Upper lobe of left lung (tissue), 6 donors: ENCODE measurements at regions not wholly inside any gene's neighbourhood (a gene's known extent, or its start where the extent isn't known, plus 50 kb on each side); places are given as distances from the start of the nearest gene placed in this dataset.
A peak's percentile ranks its signal among the peaks of the same experiment; 100 is the strongest.

Experiments used
- ATAC-seq, 2 donors: fragments of 200-7000 bp; cut with Tn5 transposase; one replicate each; pipeline ENCODE4 v1.9.1; 2022; ENCODE audit warnings: mild to moderate bottlenecking in 2 of 2, moderate library complexity in 2 of 2; ENCODE audit not compliant: low FRiP score in 2 of 2
- DNase-seq, 2 donors: peaks; one replicate each; pipeline ENCODE4 v3.0.0-alpha.2; 2019 to 2020
- H3K27ac ChIP-seq, 4 donors: fragments of 200-600 bp; sonication (generic); one replicate each; pipeline ENCODE4 v1.5.1; 2016 to 2019
- H3K27me3 ChIP-seq, 4 donors: fragments of 200-600 bp; sonication (generic); one replicate each; pipeline ENCODE4 v1.5.1; 2017 to 2019
- H3K36me3 ChIP-seq, 4 donors: fragments of 200-600 bp; sonication (generic); one replicate each; pipeline ENCODE4 v1.5.1; 2016 to 2019
- H3K4me1 ChIP-seq, 4 donors: fragments of 200-600 bp; sonication (generic); one replicate each; pipeline ENCODE4 v1.5.1; 2018 to 2019
- H3K4me3 ChIP-seq, 4 donors: fragments of 200-600 bp; sonication (generic); one replicate each; pipeline ENCODE4 v1.5.1; 2017 to 2019; ENCODE audit warnings: mild to moderate bottlenecking in 2 of 4, moderate library complexity in 1 of 4
- H3K9me3 ChIP-seq, 4 donors: fragments of 200-600 bp; sonication (generic); one replicate each; pipeline ENCODE4 v1.5.1; 2018 to 2019
- CTCF ChIP-seq, 6 experiments: fragments of 450-650 bp in 4 of 6; fragments of 200-600 bp in 2 of 6; sonication (generic) in 2 of 6; IDR thresholded peaks; one replicate each; pipeline ENCODE4 v1.5.1; 2016 to 2019; ENCODE audit warnings: antibody characterized with exemption in 6 of 6
- EP300 ChIP-seq, 4 donors: sonication (generic); formaldehyde crosslinking; IDR thresholded peaks; one replicate each; pipeline ENCODE4 v1.5.1; 2017; ENCODE audit warnings: antibody characterized with exemption in 4 of 4, control low read depth in 2 of 4
- POLR2A ChIP-seq, 4 donors: fragments of 450-650 bp; IDR thresholded peaks; one replicate each; pipeline ENCODE4 v1.5.1; 2016 to 2017; ENCODE audit warnings: antibody characterized with exemption in 4 of 4, mild to moderate bottlenecking in 2 of 4
- POLR2AphosphoS5 ChIP-seq, 2 donors: sonication (generic); formaldehyde crosslinking; IDR thresholded peaks; one replicate each; pipeline ENCODE4 v1.5.1; 2017; ENCODE audit warnings: antibody characterized with exemption in 2 of 2
- WGBS, 2 donors: methylation state at CpG; one replicate each; pipeline ENCODE4 v1.1.5; 2017 to 2018; 5-methylcytosine and 5-hydroxymethylcytosine counted together
- donor health status: DM: no; HTN: no; CAD: no; lungs with moderate emphysema.
- donor health status: DM: no; HTN: yes; CAD: no; lungs with severe emphysema.

DNA sequence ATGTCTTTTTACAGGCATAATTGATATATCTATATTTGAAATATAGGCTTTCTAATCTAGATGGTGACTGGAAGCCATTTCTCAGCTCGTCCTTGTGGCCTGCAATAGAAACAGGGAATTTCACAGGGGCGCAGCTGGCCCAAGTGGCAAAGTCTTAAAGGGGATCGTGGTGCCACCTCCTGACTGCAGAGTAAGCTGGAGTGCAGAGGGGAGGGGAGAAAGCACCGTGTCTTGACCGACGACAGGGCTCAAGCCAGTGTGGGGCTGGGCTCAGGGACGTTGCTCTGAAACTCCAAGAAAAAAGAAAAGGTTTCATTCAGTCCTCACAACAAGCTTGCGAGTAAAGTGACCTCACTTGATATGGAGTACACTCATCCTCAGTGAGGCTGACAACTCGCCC lies 255.1 kb downstream of the DCDC2C start:
- DNase-seq (no peak), ATAC-seq (no peak)
- no peaks in the 10 kb centered on the region for H3K9me3 ChIP-seq
- H3K36me3 ChIP-seq: no peaks in the 10 kb centered on the region
- WGBS, 2 donors: 77 to 78% methylated on average over 9 of the region's 9 CpGs
- no peaks in the 10 kb centered on the region for H3K27me3 ChIP-seq
- no peak overlapping the region for H3K27ac ChIP-seq
- H3K4me3 ChIP-seq: no peak overlapping the region
- no peaks in the 10 kb centered on the region for H3K4me1 ChIP-seq
- TF ChIP-seq EP300 (IDR thresholded peaks at IDR 0.05) (no peak), POLR2AphosphoS5 (IDR thresholded peaks at IDR 0.05) (no peak), POLR2A (IDR thresholded peaks at IDR 0.05) (no peak), CTCF (IDR thresholded peaks at IDR 0.05) (no peak)

DNA sequence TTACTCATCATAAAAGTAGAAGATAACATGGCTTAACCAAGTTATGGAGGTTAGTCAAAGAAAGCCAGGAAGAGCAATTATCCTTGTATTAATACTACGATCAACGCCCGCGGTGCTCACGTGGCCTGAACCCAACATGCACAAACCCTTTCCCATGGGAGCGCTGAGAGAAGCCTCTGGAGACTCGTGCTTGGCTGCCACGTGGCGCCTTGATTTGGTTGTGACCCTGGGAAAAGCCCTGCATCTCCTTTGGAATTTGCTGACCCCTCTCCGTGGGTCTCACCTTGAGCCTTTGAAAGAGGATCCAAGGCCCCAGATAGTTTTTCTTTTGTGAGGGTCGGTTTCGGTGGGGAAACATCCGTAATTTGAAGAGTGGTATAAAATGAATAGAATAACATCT lies 255.6 kb downstream of the DCDC2C start:
- no peak for ATAC-seq
- no peak overlapping the region for H3K4me3 ChIP-seq
- H3K27me3 ChIP-seq: no peaks in the 10 kb centered on the region
- no peaks in the 10 kb centered on the region for H3K9me3 ChIP-seq
- no peak overlapping the region for H3K27ac ChIP-seq
- H3K4me1 ChIP-seq: no peaks in the 10 kb centered on the region
- H3K36me3 ChIP-seq: no peaks in the 10 kb centered on the region
- no peak for DNase-seq
- WGBS, 2 donors: 55 to 59% methylated on average over 13 of the region's 13 CpGs
- TF ChIP-seq EP300 (IDR thresholded peaks at IDR 0.05): no peak
- TF ChIP-seq CTCF (IDR thresholded peaks at IDR 0.05): no peak
- no peak for TF ChIP-seq POLR2AphosphoS5 (IDR thresholded peaks at IDR 0.05)
- TF ChIP-seq POLR2A (IDR thresholded peaks at IDR 0.05): no peak

DNA sequence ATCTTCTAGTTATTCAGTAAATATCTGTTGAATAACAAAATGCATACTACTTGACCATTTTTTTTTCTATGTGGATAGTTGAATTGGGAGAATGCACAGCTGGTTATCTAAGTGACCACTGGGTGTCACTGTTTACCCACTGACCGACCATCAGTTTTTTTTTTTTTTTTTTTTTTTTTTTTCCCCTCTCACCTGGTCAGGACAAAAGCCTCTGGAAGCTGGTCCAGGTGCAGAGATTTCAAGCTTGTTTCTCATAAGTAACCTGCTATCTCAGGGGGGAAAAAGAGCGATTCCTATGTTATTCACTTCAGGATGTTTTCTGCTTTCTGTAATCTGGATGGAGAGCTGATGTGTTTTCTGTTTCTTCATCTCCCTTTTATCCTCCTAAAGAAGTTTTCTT lies 256.0 kb downstream of the DCDC2C start:
- Histone ChIP-seq H3K4me3 (no peak overlapping the region), H3K27me3 (no peaks in the 10 kb centered on the region), H3K4me1 (no peaks in the 10 kb centered on the region), H3K27ac (no peak overlapping the region), H3K9me3 (no peaks in the 10 kb centered on the region), H3K36me3 (no peaks in the 10 kb centered on the region)
- DNase-seq: no peak
- no peak for ATAC-seq
- TF ChIP-seq POLR2AphosphoS5 (IDR thresholded peaks at IDR 0.05) (no peak), CTCF (IDR thresholded peaks at IDR 0.05) (peak in 5 of 6 experiments; percentile 30 to 55 (median 51))
- WGBS, 2 donors: 9 to 12% methylated on average over 2 of the region's 2 CpGs

DNA sequence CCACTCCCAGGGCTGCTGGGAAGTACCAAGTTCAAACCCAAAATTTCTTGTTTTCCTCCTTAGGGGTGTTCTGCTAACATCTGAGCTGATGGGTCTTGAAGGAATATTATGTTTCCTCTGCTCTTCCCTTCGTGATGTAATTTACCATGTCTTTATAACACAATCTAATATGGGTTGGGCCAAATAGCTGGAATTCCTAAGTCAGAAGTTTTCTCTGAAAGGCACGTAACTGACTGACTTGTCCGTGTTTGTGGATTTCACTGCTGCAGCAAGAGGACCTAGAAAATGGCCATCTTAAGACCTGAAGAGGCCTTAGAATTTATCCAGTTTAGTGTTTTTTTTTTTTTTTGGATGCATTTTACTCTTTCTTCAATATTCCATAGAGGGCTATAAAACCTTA lies 256.7 kb downstream of the DCDC2C start:
- ATAC-seq (no peak), DNase-seq (no peak)
- TF ChIP-seq POLR2AphosphoS5 (IDR thresholded peaks at IDR 0.05): no peak
- TF ChIP-seq POLR2A (IDR thresholded peaks at IDR 0.05): no peak
- no peak for TF ChIP-seq EP300 (IDR thresholded peaks at IDR 0.05)
- TF ChIP-seq CTCF (IDR thresholded peaks at IDR 0.05): no peak
- no peaks in the 10 kb centered on the region for H3K27me3 ChIP-seq
- no peaks in the 10 kb centered on the region for H3K36me3 ChIP-seq
- WGBS, 2 donors: 48 to 72% methylated on average over 3 of the region's 3 CpGs
- H3K27ac ChIP-seq: no peak overlapping the region
- H3K4me1 ChIP-seq: no peaks in the 10 kb centered on the region
- H3K9me3 ChIP-seq: no peaks in the 10 kb centered on the region
- H3K4me3 ChIP-seq: no peak overlapping the region

- Histone ChIP-seq H3K4me3 (no peak overlapping the region), H3K36me3 (no peaks in the 10 kb centered on the region), H3K9me3 (no peaks in the 10 kb centered on the region), H3K27me3 (no peaks in the 10 kb centered on the region), H3K4me1 (no peaks in the 10 kb centered on the region), H3K27ac (no peak overlapping the region)
- TF ChIP-seq EP300 (IDR thresholded peaks at IDR 0.05) (no peak), POLR2A (IDR thresholded peaks at IDR 0.05) (no peak), POLR2AphosphoS5 (IDR thresholded peaks at IDR 0.05) (no peak), CTCF (IDR thresholded peaks at IDR 0.05) (no peak)
- DNase-seq (no peak), ATAC-seq (no peak)
- WGBS, 2 donors: 84 to 87% methylated on average over 5 of the region's 5 CpGs
These were observed 259.3 kb downstream of the DCDC2C start for GRCh38 chr2:3962719-3963118.
